GM19467 (cell line): ENCODE measurements at regions not wholly inside any gene's neighbourhood (a gene's known extent, or its start where the extent isn't known, plus 50 kb on each side); places are given as distances from the start of the nearest gene placed in this dataset.
"Not testable (repeated sequence)": the region's sequence is repeated elsewhere in the genome, so short reads cannot be mapped to it uniquely, and the experiment has no call there.

Source experiments
- ATAC-seq: cut with Tn5 transposase; IDR thresholded peaks from one replicate; pipeline ENCODE4 v1.9.1; 2021; ENCODE audit warnings: mild to moderate bottlenecking, moderate library complexity; ENCODE audit not compliant: unreplicated experiment

GRCh38 chrX:39678914-39679313 lies 418.8 kb downstream of the BCOR start:
- no peak for ATAC-seq

DNA sequence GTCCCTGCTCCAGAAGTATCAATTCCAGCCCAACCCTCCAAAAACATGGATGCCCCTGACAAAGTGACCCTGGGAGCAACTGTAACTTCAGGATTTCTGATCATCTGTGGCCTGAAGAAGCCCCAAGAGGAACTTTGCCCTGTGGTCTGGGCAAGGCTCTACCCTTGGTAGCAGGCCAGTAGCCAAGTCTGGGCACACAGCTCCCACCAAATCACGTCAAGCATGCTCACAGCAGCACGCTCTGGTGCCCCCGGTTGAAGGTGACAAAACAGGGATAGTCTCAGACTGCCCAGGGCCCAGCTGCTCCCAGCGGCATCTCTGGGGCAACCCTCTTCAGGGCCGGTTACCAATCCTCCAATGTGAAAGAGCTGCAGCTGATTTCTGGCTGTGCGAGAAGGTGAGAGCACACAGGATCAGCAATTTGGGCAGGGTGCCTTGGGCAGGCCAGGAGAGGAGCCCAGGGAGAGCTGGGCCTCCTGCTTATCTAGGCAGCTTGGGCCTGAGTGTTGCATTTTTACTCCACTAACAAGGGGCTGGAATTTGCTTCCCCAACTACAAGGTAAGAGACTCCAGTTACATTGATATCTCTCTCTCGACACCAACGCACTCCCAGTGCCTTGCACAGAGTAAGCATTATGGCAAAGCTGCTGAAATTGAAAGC lies 418.1 kb downstream of the BCOR start:
- no peak for ATAC-seq

DNA sequence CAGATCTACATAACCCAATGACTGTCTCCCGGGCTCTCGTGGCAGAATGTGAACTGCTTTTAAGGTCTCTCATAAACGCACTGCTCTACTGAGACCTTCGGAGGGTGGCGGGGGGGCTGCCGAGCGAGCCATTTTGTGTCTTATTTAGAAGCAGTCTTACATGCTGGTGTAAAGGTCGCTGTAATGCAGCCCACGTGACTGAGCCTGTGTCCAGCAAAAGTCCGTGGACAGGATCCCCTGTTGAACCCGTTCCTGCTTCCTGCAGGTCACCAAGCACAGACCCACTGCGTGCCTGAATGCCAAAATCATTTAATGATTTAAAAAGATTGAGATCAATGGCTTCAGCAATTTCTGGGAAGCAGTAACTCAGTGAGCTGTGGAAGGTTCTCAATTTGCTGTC lies 415.9 kb downstream of the BCOR start:
- ATAC-seq, result no peak

- no peak for ATAC-seq
These were observed 415.0 kb downstream of the BCOR start for GRCh38 chrX:39682778-39683177.

- no peak for ATAC-seq
These were observed 409.6 kb downstream of the BCOR start for GRCh38 chrX:39688219-39688575.

- no peak for ATAC-seq
These were observed 409.0 kb downstream of the BCOR start for GRCh38 chrX:39688576-39689375.

GRCh38 chrX:39689376-39690104 lies 408.2 kb downstream of the BCOR start:
- no peak for ATAC-seq

DNA sequence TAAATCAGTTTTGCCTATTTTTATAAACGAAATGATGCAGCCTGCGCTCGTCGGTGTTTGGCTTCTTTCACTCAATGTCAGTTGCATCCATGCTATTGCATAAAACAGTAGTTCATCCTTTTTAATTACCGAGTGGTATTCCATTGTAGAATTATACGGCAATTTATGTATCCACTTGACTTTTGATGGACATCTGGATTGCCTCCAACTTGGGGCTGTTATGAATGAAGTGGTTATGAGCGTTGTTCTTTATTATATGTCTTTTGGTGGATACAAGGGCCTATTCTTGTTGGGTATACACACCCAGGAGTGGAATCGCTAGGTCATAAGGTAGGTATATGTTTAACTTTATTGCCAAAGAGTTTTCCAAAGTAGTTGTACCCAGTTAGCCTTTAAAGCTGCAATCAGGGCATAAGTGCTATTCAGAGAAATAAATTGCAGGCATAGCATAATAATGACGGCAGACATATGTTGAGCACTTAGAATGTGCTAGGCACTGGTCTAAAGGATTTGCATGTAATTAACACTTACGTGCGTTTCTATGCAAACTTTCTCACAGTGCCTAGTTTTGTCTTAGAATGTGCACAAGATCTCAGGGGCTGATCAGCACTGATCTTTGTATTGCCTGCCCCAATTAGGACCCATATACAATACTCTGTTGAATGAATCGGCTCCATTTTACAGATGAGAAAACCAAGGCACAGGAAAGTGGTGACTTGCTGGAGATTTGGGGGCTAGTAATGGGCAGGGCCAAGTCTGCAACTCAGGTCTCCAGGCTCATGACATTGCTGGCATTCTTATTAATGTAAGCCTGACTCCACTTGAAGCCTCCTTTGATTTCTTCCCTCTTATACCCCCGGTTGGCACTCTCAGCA lies 407.0 kb downstream of the BCOR start:
- ATAC-seq, result no peak

GRCh38 chrX:39691724-39692123 lies 406.0 kb downstream of the BCOR start:
- ATAC-seq, result no peak

GRCh38 chrX:39692796-39693195 lies 405.0 kb downstream of the BCOR start:
- no peak for ATAC-seq

- no peak for ATAC-seq
These were observed 404.5 kb downstream of the BCOR start for GRCh38 chrX:39693298-39693697.

- not testable (repeated sequence) for ATAC-seq
These were observed 395.1 kb downstream of the BCOR start for GRCh38 chrX:39702636-39703035.

- ATAC-seq, result no peak
These were observed 394.5 kb downstream of the BCOR start for GRCh38 chrX:39703307-39703706.

DNA sequence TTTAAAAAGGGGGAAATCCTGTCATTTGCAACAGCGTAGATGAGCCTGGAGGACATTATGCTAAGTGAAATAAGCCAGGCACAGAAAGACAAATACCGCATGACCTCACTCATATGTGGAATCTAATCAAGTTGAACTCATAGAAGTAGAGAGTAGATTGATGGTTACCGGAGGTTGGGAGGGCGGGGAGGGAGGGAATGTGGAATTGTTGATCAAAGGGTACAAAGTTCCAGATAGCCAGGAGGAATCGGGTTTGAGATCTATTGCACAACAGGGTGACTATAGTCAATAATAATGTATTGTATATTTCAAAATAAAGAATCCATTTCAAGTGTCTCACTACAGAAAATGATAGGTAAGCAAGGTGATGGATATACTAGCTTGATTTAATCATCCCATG lies 393.2 kb downstream of the BCOR start:
- ATAC-seq, result no peak

- no peak for ATAC-seq
These were observed 392.5 kb downstream of the BCOR start for GRCh38 chrX:39705290-39705689.

DNA sequence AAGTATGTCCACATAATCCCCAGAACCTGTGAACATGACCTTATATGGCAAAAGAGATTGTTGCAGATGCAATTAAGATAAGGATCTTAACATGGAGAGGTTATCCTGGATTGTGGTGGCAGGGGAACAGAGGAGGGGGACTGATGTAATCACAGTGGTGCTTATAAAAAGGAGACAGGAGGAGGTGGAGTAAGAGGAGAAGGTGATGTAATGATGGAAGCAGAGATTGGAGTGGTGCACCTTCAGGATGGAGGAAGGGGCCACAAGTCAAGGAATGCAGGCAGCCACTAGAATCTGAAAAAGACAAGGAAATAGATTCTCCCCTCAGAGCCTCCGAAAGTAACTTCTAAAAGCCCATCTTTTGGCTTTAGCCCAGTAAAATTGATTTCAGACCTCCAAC lies 388.4 kb downstream of the BCOR start:
- no peak for ATAC-seq

GRCh38 chrX:39709812-39710211 lies 387.9 kb downstream of the BCOR start:
- no peak for ATAC-seq

GRCh38 chrX:39710776-39711175 lies 387.0 kb downstream of the BCOR start:
- ATAC-seq, result no peak

DNA sequence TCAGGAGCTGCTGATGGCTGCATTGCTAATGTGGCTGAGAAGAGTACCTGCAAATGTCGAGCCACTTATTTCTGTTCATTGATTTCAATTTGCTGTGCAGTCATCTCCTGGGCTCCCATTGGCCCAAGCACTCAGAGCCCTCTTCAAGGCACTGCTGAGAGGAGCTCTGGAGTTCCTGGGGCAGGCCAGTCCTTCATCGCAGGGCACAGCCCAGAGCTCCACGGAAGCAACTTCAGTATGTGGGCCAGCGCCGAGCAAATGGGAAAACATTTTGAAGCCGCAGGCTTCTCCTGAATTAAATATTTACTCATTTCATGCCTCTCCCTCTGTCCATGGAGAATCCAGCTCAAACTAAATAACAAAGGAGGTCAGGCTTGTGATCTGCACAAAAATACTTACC lies 383.3 kb downstream of the BCOR start:
- ATAC-seq, result no peak

DNA sequence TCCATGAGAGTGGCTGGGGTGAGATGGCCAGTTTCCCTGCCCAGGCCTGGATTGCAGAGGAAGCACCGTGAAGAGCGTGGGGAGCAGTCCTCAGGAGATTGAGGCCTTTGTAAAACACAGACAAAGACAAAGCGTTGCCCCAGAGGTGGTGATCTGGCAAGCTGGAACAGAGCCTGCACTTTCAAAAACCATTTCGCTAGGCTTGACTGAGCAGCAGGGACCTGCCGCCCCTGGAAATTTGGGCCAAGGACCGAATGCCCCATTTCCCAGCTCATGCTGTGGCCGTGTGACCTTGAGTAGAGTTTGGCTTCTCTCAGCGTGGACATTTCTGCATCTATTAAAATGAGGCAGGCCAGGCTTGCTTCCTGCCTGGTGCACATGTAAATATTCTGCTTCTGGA lies 381.4 kb downstream of the BCOR start:
- ATAC-seq, result no peak
